Adrenal gland (tissue), 5 donors: ENCODE measurements at regions not wholly inside any gene's neighbourhood (a gene's known extent, or its start where the extent isn't known, plus 50 kb on each side); places are given as distances from the start of the nearest gene placed in this dataset.

ENCODE experiments used
- CTCF ChIP-seq, 6 experiments: fragments of 450-650 bp in 4 of 6; fragments of 200-600 bp in 2 of 6; sonication (generic) in 1 of 6; IDR thresholded peaks; 1 replicate in 5 of 6; 2 replicates in 1 of 6; pipeline versions ENCODE4 v1.5.1 to v1.8.0; 2016 to 2021; ENCODE audit warnings: antibody characterized with exemption in 6 of 6, mild to moderate bottlenecking in 2 of 6, moderate library complexity in 1 of 6
- POLR2A ChIP-seq, 2 donors: fragments of 450-650 bp; IDR thresholded peaks; one replicate each; pipeline ENCODE4 v1.6.1; 2017; ENCODE audit warnings: antibody characterized with exemption in 2 of 2, mild to moderate bottlenecking in 2 of 2, moderate library complexity in 1 of 2
- donor health status: DM: no; HTN: no; CAD: no.

- TF ChIP-seq CTCF (IDR thresholded peaks at IDR 0.05) = no peak
- TF ChIP-seq POLR2A (IDR thresholded peaks at IDR 0.05) = no peak
Observed at GRCh38 chr1:48114596-48115382, 107.7 kb upstream of the SLC5A9 start.
